Spinal cord (tissue), 9 donors: ENCODE measurements at regions not wholly inside any gene's neighbourhood (a gene's known extent, or its start where the extent isn't known, plus 50 kb on each side); places are given as distances from the start of the nearest gene placed in this dataset.
"Not testable (repeated sequence)": the region's sequence is repeated elsewhere in the genome, so short reads cannot be mapped to it uniquely, and the experiment has no call there.

ENCODE experiments used
- DNase-seq, 6 donors: peaks; one replicate each; pipeline versions ENCODE4 v3.0.0 to v3.0.0-alpha.2; 2013 to 2015; ENCODE audit warnings: low spot score in 6 of 6, low read depth in 4 of 6
- H3K27ac ChIP-seq: one replicate; pipeline ENCODE4 v1.5.1; 2013; ENCODE audit warnings: low read depth, low read length, control low read depth
- H3K27me3 ChIP-seq: one replicate; pipeline ENCODE4 v1.6.1; 2013; ENCODE audit warnings: low read length; ENCODE audit not compliant: control insufficient read depth, insufficient read depth
- H3K36me3 ChIP-seq: one replicate; pipeline ENCODE4 v1.6.1; 2013; ENCODE audit warnings: low read length; ENCODE audit not compliant: control insufficient read depth, insufficient read depth
- H3K4me1 ChIP-seq: one replicate; pipeline ENCODE4 v1.6.1; 2013; ENCODE audit warnings: low read length; ENCODE audit not compliant: control insufficient read depth, insufficient read depth
- H3K4me3 ChIP-seq: one replicate; pipeline ENCODE4 v1.5.1; 2013; ENCODE audit warnings: low read depth, low read length, control low read depth
- H3K9me3 ChIP-seq: one replicate; pipeline ENCODE4 v1.6.1; 2013; ENCODE audit warnings: low read length; ENCODE audit not compliant: control insufficient read depth, insufficient read depth
- WGBS: methylation state at CpG from one replicate; pipeline ENCODE4 v1.1.5; 2013; ENCODE audit warnings: missing lambda C conversion rate; ENCODE audit not compliant: insufficient coverage; 5-methylcytosine and 5-hydroxymethylcytosine counted together
- donor health status: healthy.

GRCh38 chrX:69431420-69431819 is 72.7 kb upstream of the NALF2 start:
- Histone ChIP-seq H3K9me3 (no peaks in the 10 kb centered on the region), H3K4me3 (no peak overlapping the region), H3K27me3 (no peaks in the 10 kb centered on the region), H3K36me3 (no peaks in the 10 kb centered on the region), H3K27ac (no peak overlapping the region), H3K4me1 (no peaks in the 10 kb centered on the region)
- no CpG with 5 or more reads among the region's 1 CpG for WGBS
- no peak for DNase-seq

DNA sequence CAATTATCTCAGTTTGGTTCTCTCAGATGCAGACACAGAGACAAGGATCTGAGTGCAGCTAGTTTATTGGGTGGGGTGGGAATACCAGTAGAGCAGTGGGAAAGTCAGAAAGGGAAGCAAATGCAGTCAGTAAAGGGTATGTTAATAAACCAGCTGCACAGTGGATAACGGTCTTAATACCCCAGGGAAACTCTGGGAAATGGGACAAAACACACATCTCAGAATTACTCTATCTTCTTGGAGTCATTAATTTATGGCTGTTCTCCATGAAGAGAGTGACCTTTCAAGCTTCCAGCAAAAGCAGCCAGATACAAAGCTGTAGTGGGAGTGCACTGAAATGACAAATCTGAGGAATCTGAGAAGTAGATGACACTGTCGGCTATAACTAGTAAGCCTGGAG is 73.3 kb upstream of the NALF2 start:
- WGBS = 40% methylated on average over 1 of the region's 2 CpGs
- no peaks in the 10 kb centered on the region for H3K27me3 ChIP-seq
- H3K4me3 ChIP-seq = no peak overlapping the region
- H3K4me1 ChIP-seq = no peaks in the 10 kb centered on the region
- peak in 2 of 6 donors; percentile 1 to 8 for DNase-seq
- H3K27ac ChIP-seq = no peak overlapping the region
- no peaks in the 10 kb centered on the region for H3K36me3 ChIP-seq
- H3K9me3 ChIP-seq = no peaks in the 10 kb centered on the region

GRCh38 chrX:69429339-69430015 is 74.6 kb upstream of the NALF2 start:
- no peak overlapping the region for H3K27ac ChIP-seq
- no peak for DNase-seq
- H3K9me3 ChIP-seq = no peaks in the 10 kb centered on the region
- no peak overlapping the region for H3K4me3 ChIP-seq
- no peaks in the 10 kb centered on the region for H3K4me1 ChIP-seq
- H3K27me3 ChIP-seq = no peaks in the 10 kb centered on the region
- 45% methylated on average over 3 of the region's 6 CpGs for WGBS
- H3K36me3 ChIP-seq = no peaks in the 10 kb centered on the region

- H3K27ac ChIP-seq = no peak overlapping the region
- no peak overlapping the region for H3K4me3 ChIP-seq
- H3K36me3 ChIP-seq = no peaks in the 10 kb centered on the region
- H3K4me1 ChIP-seq = no peaks in the 10 kb centered on the region
- no peaks in the 10 kb centered on the region for H3K9me3 ChIP-seq
- no peak for DNase-seq
- H3K27me3 ChIP-seq = no peaks in the 10 kb centered on the region
- 36% methylated on average over 1 of the region's 2 CpGs for WGBS
Measured at GRCh38 chrX:69428216-69428615, 75.9 kb upstream of the NALF2 start.

GRCh38 chrX:69424910-69425309 is 79.2 kb upstream of the NALF2 start:
- H3K36me3 ChIP-seq = no peaks in the 10 kb centered on the region
- 67% methylated on average over 1 of the region's 2 CpGs for WGBS
- H3K9me3 ChIP-seq = no peaks in the 10 kb centered on the region
- H3K27ac ChIP-seq = no peak overlapping the region
- no peaks in the 10 kb centered on the region for H3K27me3 ChIP-seq
- no peak overlapping the region for H3K4me3 ChIP-seq
- DNase-seq = peak in 1 of 6 donors; percentile 4
- no peaks in the 10 kb centered on the region for H3K4me1 ChIP-seq

- no peaks in the 10 kb centered on the region for H3K27me3 ChIP-seq
- DNase-seq = peak in 2 of 6 donors; percentile 18 to 43
- no peaks in the 10 kb centered on the region for H3K4me1 ChIP-seq
- no peak overlapping the region for H3K4me3 ChIP-seq
- H3K36me3 ChIP-seq = no peaks in the 10 kb centered on the region
- H3K27ac ChIP-seq = no peak overlapping the region
- H3K9me3 ChIP-seq = no peaks in the 10 kb centered on the region
Measured at GRCh38 chrX:69424161-69424560, 80.0 kb upstream of the NALF2 start.

GRCh38 chrX:69422208-69422607 is 81.9 kb upstream of the NALF2 start:
- H3K4me1 ChIP-seq, H3K4me3 ChIP-seq, DNase-seq, H3K27ac ChIP-seq, H3K27me3 ChIP-seq, H3K9me3 ChIP-seq, H3K36me3 ChIP-seq: not testable (repeated sequence)
- WGBS = 93% methylated on average over 8 of the region's 19 CpGs

DNA sequence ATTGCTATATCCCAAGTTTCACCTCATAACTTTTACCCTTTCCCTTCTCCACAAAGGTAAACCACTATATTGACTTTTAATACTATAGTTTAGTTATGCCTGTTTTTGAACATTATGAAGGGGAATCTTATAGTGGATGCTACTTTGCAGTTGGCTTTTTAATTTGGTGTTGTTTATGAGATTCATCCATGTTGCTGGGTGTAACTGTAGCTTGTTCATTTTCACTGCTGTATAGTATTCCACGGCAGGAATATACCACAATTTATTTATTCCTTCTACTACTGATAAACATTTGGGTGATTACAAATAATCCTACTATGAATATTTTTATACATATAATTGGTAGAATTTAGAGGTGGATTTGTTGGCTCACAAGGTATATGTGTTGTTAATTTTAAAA is 88.4 kb upstream of the NALF2 start:
- Histone ChIP-seq H3K4me3 (no peak overlapping the region), H3K9me3 (peaks cover 2% of the 10 kb centered on the region), H3K36me3 (no peaks in the 10 kb centered on the region), H3K4me1 (no peaks in the 10 kb centered on the region), H3K27me3 (no peaks in the 10 kb centered on the region), H3K27ac (no peak overlapping the region)
- no CpG with 5 or more reads among the region's 1 CpG for WGBS
- no peak for DNase-seq

DNA sequence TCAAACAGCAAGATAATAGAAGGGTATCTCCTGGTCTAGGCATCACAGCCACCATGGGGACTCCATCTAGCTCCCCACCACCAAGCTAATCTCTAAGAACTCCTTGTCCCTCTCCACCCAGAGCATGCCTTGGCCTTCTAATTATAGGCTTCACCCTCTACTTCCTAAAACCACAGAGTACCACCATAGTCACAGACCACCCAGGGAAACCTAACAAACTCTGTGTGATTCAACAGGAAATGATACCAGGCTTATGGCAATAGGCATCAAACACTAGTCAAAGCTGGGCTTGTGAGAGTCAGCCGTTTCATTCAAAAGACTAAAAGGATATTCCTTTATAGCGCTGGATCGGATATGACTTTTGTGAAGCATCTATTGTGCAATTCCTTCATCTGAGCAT is 91.5 kb upstream of the NALF2 start:
- Histone ChIP-seq H3K4me3 (no peak overlapping the region), H3K27me3 (no peaks in the 10 kb centered on the region), H3K9me3 (peaks cover 2% of the 10 kb centered on the region), H3K27ac (no peak overlapping the region), H3K36me3 (no peaks in the 10 kb centered on the region), H3K4me1 (no peaks in the 10 kb centered on the region)
- DNase-seq = no peak
- 80% methylated on average over 1 of the region's 3 CpGs for WGBS

GRCh38 chrX:69398881-69399280 is 105.2 kb upstream of the NALF2 start:
- Histone ChIP-seq H3K4me1 (no peaks in the 10 kb centered on the region), H3K27me3 (no peaks in the 10 kb centered on the region), H3K27ac (no peak overlapping the region), H3K9me3 (peaks cover 2% of the 10 kb centered on the region), H3K36me3 (no peaks in the 10 kb centered on the region), H3K4me3 (no peak overlapping the region)
- DNase-seq = no peak
